HEK293 (cell line): ENCODE measurements at regions not wholly inside any gene's neighbourhood (a gene's known extent, or its start where the extent isn't known, plus 50 kb on each side); places are given as distances from the start of the nearest gene placed in this dataset.

Source experiments
- CTCF ChIA-PET: fragments of 350-600 bp; formaldehyde crosslinking; extraction: SDS; loops from one replicate; lab custom pipeline; 2021; ENCODE audit warnings: antibody characterized with exemption; lab: Yijun Ruan, JAX
- POLR2A ChIA-PET: fragments of 300-600 bp; formaldehyde crosslinking; extraction: SDS; loops from one replicate; lab custom pipeline; 2020; ENCODE audit warnings: antibody characterized with exemption, inconsistent platforms; lab: Yijun Ruan, JAX
- H3K27ac ChIP-seq: fragments of 200-500 bp; sonication (Bioruptor generic); 2 replicates; pipeline ENCODE4 v1.5.1; 2014; ENCODE audit warnings: low read depth, low read length, control low read depth, inconsistent platforms; ENCODE audit errors: extremely low read depth
- H3K36me3 ChIP-seq, 2 experiments: fragments of 200-500 bp in 1 of 2; sonication (Bioruptor generic) in 1 of 2; 1 replicate in 1 of 2; 2 replicates in 1 of 2; pipeline ENCODE4 v1.5.1; 2014 to 2017; ENCODE audit warnings: inconsistent platforms in 2 of 2, low read length in 2 of 2; ENCODE audit not compliant: control insufficient read depth in 2 of 2, insufficient read depth in 1 of 2
- H3K4me1 ChIP-seq: fragments of 200-500 bp; sonication (Bioruptor generic); 2 replicates; pipeline ENCODE4 v1.5.1; 2014; ENCODE audit warnings: mild to moderate bottlenecking, low read length, inconsistent platforms; ENCODE audit not compliant: control insufficient read depth, insufficient read depth
- H3K4me3 ChIP-seq: 2 replicates; pipeline ENCODE4 v1.5.1; 2011; ENCODE audit warnings: low read depth, mild to moderate bottlenecking, control low read depth, low read length, moderate library complexity
- H3K9me3 ChIP-seq: fragments of 200-500 bp; sonication (Bioruptor generic); 2 replicates; pipeline ENCODE4 v1.5.1; 2014; ENCODE audit warnings: low read depth, low read length, inconsistent platforms; ENCODE audit not compliant: control insufficient read depth, insufficient read depth
- CTCF ChIP-seq: fragments of 450-650 bp; formaldehyde crosslinking; IDR thresholded peaks from 2 replicates; pipeline ENCODE4 v1.5.1; 2016; ENCODE audit warnings: missing biosample characterization, missing genetic modification characterization
- GLIS1 ChIP-seq: fragments of 450-650 bp; formaldehyde crosslinking; IDR thresholded peaks from 2 replicates; pipeline ENCODE4 v1.5.1; 2016; ENCODE audit warnings: missing biosample characterization, missing genetic modification characterization
- GLIS2 ChIP-seq: fragments of 450-650 bp; formaldehyde crosslinking; IDR thresholded peaks from 2 replicates; pipeline ENCODE4 v1.5.1; 2016; ENCODE audit warnings: missing biosample characterization, missing genetic modification characterization
- YY2 ChIP-seq: fragments of 450-650 bp; formaldehyde crosslinking; IDR thresholded peaks from 2 replicates; pipeline ENCODE4 v1.5.1; 2016; ENCODE audit warnings: missing biosample characterization, missing genetic modification characterization
- ZBTB21 ChIP-seq: fragments of 450-650 bp; formaldehyde crosslinking; IDR thresholded peaks from 2 replicates; pipeline ENCODE4 v1.5.1; 2017; ENCODE audit warnings: missing biosample characterization, missing genetic modification characterization
- ZIC2 ChIP-seq: fragments of 450-650 bp; formaldehyde crosslinking; IDR thresholded peaks from 2 replicates; pipeline ENCODE4 v1.5.1; 2016; ENCODE audit warnings: missing biosample characterization, missing genetic modification characterization
- ZNF114 ChIP-seq: fragments of 450-650 bp; formaldehyde crosslinking; IDR thresholded peaks from 2 replicates; pipeline ENCODE4 v1.5.0; 2017; ENCODE audit warnings: missing biosample characterization, missing genetic modification characterization
- ZNF132 ChIP-seq: fragments of 450-650 bp; formaldehyde crosslinking; IDR thresholded peaks from 2 replicates; pipeline ENCODE4 v1.5.1; 2017; ENCODE audit warnings: missing biosample characterization, missing genetic modification characterization, borderline replicate concordance
- ZNF16 ChIP-seq: fragments of 450-650 bp; formaldehyde crosslinking; IDR thresholded peaks from 2 replicates; pipeline ENCODE4 v1.5.1; 2016; ENCODE audit warnings: low read depth, missing biosample characterization, missing genetic modification characterization
- ZNF175 ChIP-seq: fragments of 450-650 bp; formaldehyde crosslinking; IDR thresholded peaks from 2 replicates; pipeline ENCODE4 v1.5.1; 2016; ENCODE audit warnings: missing biosample characterization, missing genetic modification characterization
- ZNF2 ChIP-seq: fragments of 450-650 bp; formaldehyde crosslinking; IDR thresholded peaks from 2 replicates; pipeline ENCODE4 v1.5.1; 2016; ENCODE audit warnings: missing biosample characterization, missing genetic modification characterization
- ZNF223 ChIP-seq: fragments of 450-650 bp; formaldehyde crosslinking; IDR thresholded peaks from 2 replicates; pipeline ENCODE4 v1.5.1; 2016; ENCODE audit warnings: missing biosample characterization, missing genetic modification characterization
- ZNF416 ChIP-seq: fragments of 450-650 bp; formaldehyde crosslinking; IDR thresholded peaks from 2 replicates; pipeline ENCODE4 v1.5.1; 2016; ENCODE audit warnings: missing biosample characterization, missing genetic modification characterization
- ZNF548 ChIP-seq: fragments of 450-650 bp; formaldehyde crosslinking; IDR thresholded peaks from 2 replicates; pipeline ENCODE4 v1.5.1; 2016; ENCODE audit warnings: missing biosample characterization, missing genetic modification characterization
- ZNF558 ChIP-seq: fragments of 450-650 bp; formaldehyde crosslinking; IDR thresholded peaks from 2 replicates; pipeline ENCODE4 v1.5.1; 2016; ENCODE audit warnings: missing biosample characterization, missing genetic modification characterization
- ZNF629 ChIP-seq: fragments of 450-650 bp; formaldehyde crosslinking; IDR thresholded peaks from 2 replicates; pipeline ENCODE4 v1.5.1; 2017; ENCODE audit warnings: missing biosample characterization, missing genetic modification characterization
- ZNF639 ChIP-seq: fragments of 450-650 bp; formaldehyde crosslinking; IDR thresholded peaks from 2 replicates; pipeline ENCODE4 v1.5.1; 2016; ENCODE audit warnings: missing biosample characterization, missing genetic modification characterization
- ZNF677 ChIP-seq: fragments of 450-650 bp; IDR thresholded peaks from 2 replicates; pipeline ENCODE4 v1.5.0; 2018; ENCODE audit warnings: missing biosample characterization, mild to moderate bottlenecking, missing genetic modification characterization, moderate library complexity
- TF ChIP-seq, protein P1 (sequence below): fragments of 450-650 bp; formaldehyde crosslinking; IDR thresholded peaks from 2 replicates; pipeline ENCODE4 v1.5.1; 2017; ENCODE audit warnings: missing biosample characterization, missing genetic modification characterization
- TF ChIP-seq, protein P2 (sequence below): fragments of 450-650 bp; formaldehyde crosslinking; IDR thresholded peaks from 2 replicates; pipeline ENCODE4 v1.5.1; 2017; ENCODE audit warnings: missing biosample characterization, missing genetic modification characterization
- TF ChIP-seq, protein P3 (sequence below): fragments of 450-650 bp; formaldehyde crosslinking; IDR thresholded peaks from 2 replicates; pipeline ENCODE4 v1.5.1; 2016; ENCODE audit warnings: missing biosample characterization, missing genetic modification characterization
- TF ChIP-seq, protein P4 (sequence below): fragments of 450-650 bp; formaldehyde crosslinking; IDR thresholded peaks from 2 replicates; pipeline ENCODE4 v1.5.1; 2016; ENCODE audit warnings: missing biosample characterization, missing genetic modification characterization, low read depth

DNA sequence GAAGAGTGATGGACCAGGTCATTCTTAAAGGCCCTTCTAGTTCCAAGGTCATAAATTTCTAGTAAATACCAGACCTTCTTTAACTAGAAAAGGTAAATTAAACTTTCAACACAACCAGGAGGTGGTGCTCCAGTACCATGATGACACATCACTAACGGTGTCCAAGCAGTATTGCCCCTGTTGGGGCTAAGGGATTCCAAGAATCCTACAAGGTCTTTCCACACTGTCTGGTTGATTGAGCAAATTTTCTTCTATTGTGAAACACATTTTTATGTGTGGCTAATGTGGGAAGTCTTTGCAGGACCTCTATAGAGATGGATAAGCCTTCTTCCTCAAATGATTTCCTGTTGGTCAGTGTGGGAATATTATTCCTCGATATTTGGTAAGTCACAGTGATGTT is 459.6 kb upstream of the PAPPA start:
- CTCF ChIA-PET: interaction anchor here (0.7 to 1.6 kb wide), 5 partner anchors 101 to 878 kb away, joined by 3 to 13 read pairs (median 3); no protein-coding TSS in a partner anchor
- 0 out of 2 replicates have a peak, but pooled peaks have one; percentile 15 for TF ChIP-seq CTCF
- TF ChIP-seq ZNF639 (tag by site-specific recombination): no peak
- TF ChIP-seq, all 188 proteins: peak for 1
- Histone ChIP-seq H3K9me3 (no peaks in the 10 kb centered on the region), H3K36me3 (no peaks in the 10 kb centered on the region), H3K4me1 (no peaks in the 10 kb centered on the region), H3K4me3 (no peak overlapping the region), H3K27ac (no peak overlapping the region)
- POLR2A ChIA-PET: no interaction called here

GRCh38 chr9:115694991-115695390 is 458.6 kb upstream of the PAPPA start:
- TF ChIP-seq, protein P1, sequence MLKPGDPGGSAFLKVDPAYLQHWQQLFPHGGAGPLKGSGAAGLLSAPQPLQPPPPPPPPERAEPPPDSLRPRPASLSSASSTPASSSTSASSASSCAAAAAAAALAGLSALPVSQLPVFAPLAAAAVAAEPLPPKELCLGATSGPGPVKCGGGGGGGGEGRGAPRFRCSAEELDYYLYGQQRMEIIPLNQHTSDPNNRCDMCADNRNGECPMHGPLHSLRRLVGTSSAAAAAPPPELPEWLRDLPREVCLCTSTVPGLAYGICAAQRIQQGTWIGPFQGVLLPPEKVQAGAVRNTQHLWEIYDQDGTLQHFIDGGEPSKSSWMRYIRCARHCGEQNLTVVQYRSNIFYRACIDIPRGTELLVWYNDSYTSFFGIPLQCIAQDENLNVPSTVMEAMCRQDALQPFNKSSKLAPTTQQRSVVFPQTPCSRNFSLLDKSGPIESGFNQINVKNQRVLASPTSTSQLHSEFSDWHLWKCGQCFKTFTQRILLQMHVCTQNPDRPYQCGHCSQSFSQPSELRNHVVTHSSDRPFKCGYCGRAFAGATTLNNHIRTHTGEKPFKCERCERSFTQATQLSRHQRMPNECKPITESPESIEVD (tag by site-specific recombination): no peak
- no peak for TF ChIP-seq ZNF132 (tag by site-specific recombination)
- TF ChIP-seq ZNF548 (tag by site-specific recombination): no peak
- TF ChIP-seq ZNF175 (tag by site-specific recombination): no peak
- no peak for TF ChIP-seq YY2 (tag by site-specific recombination)
- TF ChIP-seq ZNF677 (tag by site-specific recombination): no peak
- TF ChIP-seq GLIS1: no peak
- no peak for TF ChIP-seq GLIS2
- TF ChIP-seq, protein P2, sequence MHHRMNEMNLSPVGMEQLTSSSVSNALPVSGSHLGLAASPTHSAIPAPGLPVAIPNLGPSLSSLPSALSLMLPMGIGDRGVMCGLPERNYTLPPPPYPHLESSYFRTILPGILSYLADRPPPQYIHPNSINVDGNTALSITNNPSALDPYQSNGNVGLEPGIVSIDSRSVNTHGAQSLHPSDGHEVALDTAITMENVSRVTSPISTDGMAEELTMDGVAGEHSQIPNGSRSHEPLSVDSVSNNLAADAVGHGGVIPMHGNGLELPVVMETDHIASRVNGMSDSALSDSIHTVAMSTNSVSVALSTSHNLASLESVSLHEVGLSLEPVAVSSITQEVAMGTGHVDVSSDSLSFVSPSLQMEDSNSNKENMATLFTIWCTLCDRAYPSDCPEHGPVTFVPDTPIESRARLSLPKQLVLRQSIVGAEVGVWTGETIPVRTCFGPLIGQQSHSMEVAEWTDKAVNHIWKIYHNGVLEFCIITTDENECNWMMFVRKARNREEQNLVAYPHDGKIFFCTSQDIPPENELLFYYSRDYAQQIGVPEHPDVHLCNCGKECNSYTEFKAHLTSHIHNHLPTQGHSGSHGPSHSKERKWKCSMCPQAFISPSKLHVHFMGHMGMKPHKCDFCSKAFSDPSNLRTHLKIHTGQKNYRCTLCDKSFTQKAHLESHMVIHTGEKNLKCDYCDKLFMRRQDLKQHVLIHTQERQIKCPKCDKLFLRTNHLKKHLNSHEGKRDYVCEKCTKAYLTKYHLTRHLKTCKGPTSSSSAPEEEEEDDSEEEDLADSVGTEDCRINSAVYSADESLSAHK (tag by site-specific recombination): no peak
- TF ChIP-seq, protein P3, sequence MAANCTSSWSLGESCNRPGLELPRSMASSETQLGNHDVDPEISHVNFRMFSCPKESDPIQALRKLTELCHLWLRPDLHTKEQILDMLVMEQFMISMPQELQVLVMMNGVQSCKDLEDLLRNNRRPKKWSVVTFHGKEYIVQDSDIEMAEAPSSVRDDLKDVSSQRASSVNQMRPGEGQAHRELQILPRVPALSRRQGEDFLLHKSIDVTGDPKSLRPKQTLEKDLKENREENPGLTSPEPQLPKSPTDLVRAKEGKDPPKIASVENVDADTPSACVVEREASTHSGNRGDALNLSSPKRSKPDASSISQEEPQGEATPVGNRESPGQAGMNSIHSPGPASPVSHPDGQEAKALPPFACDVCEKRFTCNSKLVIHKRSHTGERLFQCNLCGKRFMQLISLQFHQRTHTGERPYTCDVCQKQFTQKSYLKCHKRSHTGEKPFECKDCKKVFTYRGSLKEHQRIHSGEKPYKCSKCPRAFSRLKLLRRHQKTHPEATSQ (tag by site-specific recombination): no peak
- no peak for TF ChIP-seq ZIC2
- TF ChIP-seq, protein P4, sequence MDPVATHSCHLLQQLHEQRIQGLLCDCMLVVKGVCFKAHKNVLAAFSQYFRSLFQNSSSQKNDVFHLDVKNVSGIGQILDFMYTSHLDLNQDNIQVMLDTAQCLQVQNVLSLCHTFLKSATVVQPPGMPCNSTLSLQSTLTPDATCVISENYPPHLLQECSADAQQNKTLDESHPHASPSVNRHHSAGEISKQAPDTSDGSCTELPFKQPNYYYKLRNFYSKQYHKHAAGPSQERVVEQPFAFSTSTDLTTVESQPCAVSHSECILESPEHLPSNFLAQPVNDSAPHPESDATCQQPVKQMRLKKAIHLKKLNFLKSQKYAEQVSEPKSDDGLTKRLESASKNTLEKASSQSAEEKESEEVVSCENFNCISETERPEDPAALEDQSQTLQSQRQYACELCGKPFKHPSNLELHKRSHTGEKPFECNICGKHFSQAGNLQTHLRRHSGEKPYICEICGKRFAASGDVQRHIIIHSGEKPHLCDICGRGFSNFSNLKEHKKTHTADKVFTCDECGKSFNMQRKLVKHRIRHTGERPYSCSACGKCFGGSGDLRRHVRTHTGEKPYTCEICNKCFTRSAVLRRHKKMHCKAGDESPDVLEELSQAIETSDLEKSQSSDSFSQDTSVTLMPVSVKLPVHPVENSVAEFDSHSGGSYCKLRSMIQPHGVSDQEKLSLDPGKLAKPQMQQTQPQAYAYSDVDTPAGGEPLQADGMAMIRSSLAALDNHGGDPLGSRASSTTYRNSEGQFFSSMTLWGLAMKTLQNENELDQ: no peak
- TF ChIP-seq ZNF2 (tag by site-specific recombination): no peak
- TF ChIP-seq ZBTB21 (tag by site-specific recombination): no peak
- no peak for TF ChIP-seq ZNF416
- TF ChIP-seq ZNF16 (tag by site-specific recombination): no peak
- no peak for TF ChIP-seq ZNF558 (tag by site-specific recombination)
- no peak for TF ChIP-seq ZNF629 (tag by site-specific recombination)
- no peak for TF ChIP-seq ZNF114
- no peak for TF ChIP-seq ZNF223 (tag by site-specific recombination)
- TF ChIP-seq, all 188 proteins: peak for 0
- ChIA-PET POLR2A (no interaction called here), CTCF (interaction anchor here (0.8 to 1.6 kb wide), 5 partner anchors 102 to 417 kb away, joined by 3 to 13 read pairs (median 3); no protein-coding TSS in a partner anchor)
- Histone ChIP-seq H3K27ac (no peak overlapping the region), H3K4me3 (no peak overlapping the region), H3K36me3 (no peaks in the 10 kb centered on the region), H3K4me1 (no peaks in the 10 kb centered on the region), H3K9me3 (no peaks in the 10 kb centered on the region)
